SK-N-SH (cell line): ENCODE measurements at regions not wholly inside any gene's neighbourhood (a gene's known extent, or its start where the extent isn't known, plus 50 kb on each side); places are given as distances from the start of the nearest gene placed in this dataset.

Experiments
- CTCF ChIA-PET: fragments of 300-600, 350-600 bp; formaldehyde crosslinking; extraction: SDS; loops from one replicate; lab custom pipeline; 2021; lab: Yijun Ruan, JAX
- POLR2A ChIA-PET: fragments of 350-600 bp; sonication (Branson Sonifier 250); formaldehyde crosslinking; extraction: SDS; loops from one replicate; lab custom pipeline; 2020; ENCODE audit warnings: antibody characterized with exemption, inconsistent platforms; lab: Yijun Ruan, JAX
- DNase-seq: peaks from one replicate; pipeline ENCODE4 v3.0.0; 2012
- H2AFZ ChIP-seq: fragments of 200-600 bp; sonication (generic); 2 replicates; pipeline ENCODE4 v1.8.1; 2016; ENCODE audit warnings: antibody characterized with exemption, mild to moderate bottlenecking, low read depth
- H3F3A ChIP-seq: fragments of 200-600 bp; sonication (generic); replicated peaks from 2 replicates; pipeline ENCODE3; 2016; ENCODE audit warnings: antibody characterized with exemption, mild to moderate bottlenecking; ENCODE audit not compliant: insufficient read depth
- H3K27ac ChIP-seq, 2 experiments: fragments of 200-500 bp in 1 of 2; fragments of 200-600 bp in 1 of 2; sonication (Bioruptor generic) in 1 of 2; sonication (generic), shearing (Covaris generic) in 1 of 2; 2 replicates each; pipeline versions ENCODE4 v1.5.1 to v1.6.1; 2014 to 2016; ENCODE audit warnings: low read depth in 2 of 2, inconsistent platforms in 1 of 2, low read length in 1 of 2, mild to moderate bottlenecking in 1 of 2, mixed read lengths in 1 of 2
- H3K27me3 ChIP-seq: fragments of 200-600 bp; sonication (generic), shearing (Covaris generic); 2 replicates; pipeline ENCODE4 v1.6.1; 2016; ENCODE audit warnings: mixed run types; ENCODE audit not compliant: insufficient read depth
- H3K36me3 ChIP-seq, 2 experiments: fragments of 200-500 bp in 1 of 2; fragments of 200-600 bp in 1 of 2; sonication (Bioruptor generic) in 1 of 2; sonication (generic) in 1 of 2; replicated peaks in 1 of 2; 2 replicates each; pipeline versions ENCODE3 to v1.5.1; 2014 to 2016; ENCODE audit warnings: low read length in 1 of 2, mild to moderate bottlenecking in 1 of 2; ENCODE audit not compliant: insufficient read depth in 2 of 2, control insufficient read depth in 1 of 2
- H3K4me1 ChIP-seq, 2 experiments: fragments of 200-500 bp in 1 of 2; fragments of 200-600 bp in 1 of 2; sonication (Bioruptor generic) in 1 of 2; sonication (generic), shearing (Covaris generic) in 1 of 2; 2 replicates each; pipeline versions ENCODE4 v1.5.1 to v1.6.1; 2014 to 2016; ENCODE audit warnings: low read depth in 1 of 2, low read length in 1 of 2, mixed run types in 1 of 2; ENCODE audit not compliant: insufficient read depth in 2 of 2, control insufficient read depth in 1 of 2
- H3K4me2 ChIP-seq: fragments of 200-600 bp; sonication (generic), shearing (Covaris generic); 2 replicates; pipeline ENCODE4 v1.6.1; 2017; ENCODE audit warnings: mixed run types
- H3K4me3 ChIP-seq, 2 experiments: fragments of 200-500 bp in 1 of 2; fragments of 200-600 bp in 1 of 2; sonication (Bioruptor generic) in 1 of 2; sonication (generic), shearing (Covaris generic) in 1 of 2; 2 replicates each; pipeline versions ENCODE4 v1.5.1 to v1.8.1; 2014 to 2016; ENCODE audit warnings: low read depth in 2 of 2, inconsistent platforms in 1 of 2, low read length in 1 of 2, mild to moderate bottlenecking in 1 of 2, mixed read lengths in 1 of 2, moderate library complexity in 1 of 2
- H3K79me2 ChIP-seq: fragments of 200-600 bp; sonication (generic); 2 replicates; pipeline ENCODE4 v1.8.1; 2017; ENCODE audit warnings: mild to moderate bottlenecking; ENCODE audit not compliant: insufficient read depth
- H3K9ac ChIP-seq: fragments of 200-600 bp; sonication (generic); 2 replicates; pipeline ENCODE4 v1.6.1; 2017; ENCODE audit warnings: mixed run types
- H3K9me2 ChIP-seq: fragments of 200-600 bp; sonication (generic); 2 replicates; pipeline ENCODE4 v1.6.1; 2017; ENCODE audit warnings: mixed run types
- H3K9me3 ChIP-seq: fragments of 200-600 bp; sonication (generic); 2 replicates; pipeline ENCODE4 v1.6.1; 2017; ENCODE audit warnings: mixed run types, mild to moderate bottlenecking, moderate library complexity
- H4K20me1 ChIP-seq: fragments of 200-600 bp; sonication (generic); 2 replicates; pipeline ENCODE4 v1.6.1; 2017; ENCODE audit warnings: mild to moderate bottlenecking, mixed run types; ENCODE audit not compliant: insufficient read depth
- FOSL2 ChIP-seq: IDR thresholded peaks from 2 replicates; pipeline ENCODE4 v1.4.0; 2012; ENCODE audit warnings: low read depth, mild to moderate bottlenecking, moderate library complexity, borderline replicate concordance
- MEF2A ChIP-seq: IDR thresholded peaks from 2 replicates; pipeline ENCODE4 v1.4.0; 2012; ENCODE audit warnings: low read depth, borderline replicate concordance
- NFIC ChIP-seq: IDR thresholded peaks from 2 replicates; pipeline ENCODE4 v1.4.0; 2012; ENCODE audit warnings: borderline replicate concordance
- NRF1 ChIP-seq: IDR thresholded peaks from 2 replicates; pipeline ENCODE4 v1.6.1; 2012; ENCODE audit warnings: low read depth, mild to moderate bottlenecking, low read length
- PBX3 ChIP-seq: IDR thresholded peaks from 2 replicates; pipeline ENCODE4; 2012
- POLR2AphosphoS5 ChIP-seq: IDR thresholded peaks from 2 replicates; pipeline ENCODE4 v1.6.1; 2012; ENCODE audit warnings: low read depth, low read length
- RAD21 ChIP-seq: IDR thresholded peaks from 2 replicates; pipeline ENCODE4 v1.6.1; 2012; ENCODE audit warnings: mild to moderate bottlenecking, low read length
- REST ChIP-seq: IDR thresholded peaks from 2 replicates; pipeline ENCODE4 v1.6.1; 2012; ENCODE audit warnings: mild to moderate bottlenecking, low read depth, low read length, moderate library complexity
- TAF1 ChIP-seq: IDR thresholded peaks from 2 replicates; pipeline ENCODE4 v1.6.1; 2012; ENCODE audit warnings: low read depth, mild to moderate bottlenecking, low read length, moderate library complexity, borderline replicate concordance
- TEAD4 ChIP-seq: IDR thresholded peaks from 2 replicates; pipeline ENCODE4 v1.4.0; 2012; ENCODE audit warnings: mild to moderate bottlenecking, borderline replicate concordance; ENCODE audit not compliant: insufficient read depth
- USF1 ChIP-seq: IDR thresholded peaks from 2 replicates; pipeline ENCODE4 v1.4.0; 2012; ENCODE audit warnings: low read depth, borderline replicate concordance
- USF2 ChIP-seq: fragments of 150-350 bp; IDR thresholded peaks from 2 replicates; pipeline ENCODE4 v1.6.1; 2017; ENCODE audit warnings: antibody characterized with exemption, low read length, low read depth, borderline replicate concordance
- YY1 ChIP-seq: IDR thresholded peaks from 2 replicates; pipeline ENCODE4 v1.4.0; 2012; ENCODE audit warnings: low read depth, mild to moderate bottlenecking
- WGBS: methylation state at CpG from one replicate; pipeline ENCODE4 v1.1.6; 2017; ENCODE audit warnings: low lambda C conversion rate; 5-methylcytosine and 5-hydroxymethylcytosine counted together

GRCh38 chr2:81979086-81979485 lies 1674.5 kb upstream of the LRRTM1 start:
- no peaks in the 10 kb centered on the region for H3K4me1 ChIP-seq
- CTCF ChIA-PET, result no interaction called here
- H3K9me3 ChIP-seq, result no peaks in the 10 kb centered on the region; the same call in 1 of the 2 replicates
- H3K9ac ChIP-seq, result no peak overlapping the region
- H2AFZ ChIP-seq, result no peak overlapping the region
- TF ChIP-seq MEF2A (no peak), YY1 (no peak), USF1 (no peak), FOSL2 (no peak), NFIC (no peak), USF2 (no peak), PBX3 (no peak), RAD21 (no peak), NRF1 (no peak), POLR2AphosphoS5 (no peak), TAF1 (no peak), TEAD4 (no peak), REST (no peak)
- TF ChIP-seq, all 33 proteins: peak for 0
- 2% methylated on average over 3 of the region's 3 CpGs for WGBS
- no peak overlapping the region for H3K4me2 ChIP-seq
- POLR2A ChIA-PET, result no interaction called here
- no peaks in the 10 kb centered on the region for H3K9me2 ChIP-seq
- no peaks in the 10 kb centered on the region for H3K36me3 ChIP-seq
- no peaks in the 10 kb centered on the region for H3F3A ChIP-seq
- no peaks in the 10 kb centered on the region for H3K79me2 ChIP-seq
- DNase-seq, result no peak
- no peaks in the 10 kb centered on the region for H3K27me3 ChIP-seq
- no peaks in the 10 kb centered on the region for H4K20me1 ChIP-seq
- no peak overlapping the region for H3K4me3 ChIP-seq
- H3K27ac ChIP-seq, result no peak overlapping the region
